CD8-positive, alpha-beta memory T cell (primary cell): ENCODE measurements at regions not wholly inside any gene's neighbourhood (a gene's known extent, or its start where the extent isn't known, plus 50 kb on each side); places are given as distances from the start of the nearest gene placed in this dataset.

Experiments used
- CTCF ChIA-PET: fragments of 350-600 bp; sonication (Branson Sonifier 250); formaldehyde crosslinking; loops from one replicate; lab custom pipeline; 2021; ENCODE audit warnings: antibody characterized with exemption; lab: Charles Lee
- POLR2A ChIA-PET: fragments of 350-600 bp; sonication (Branson Sonifier 250); formaldehyde crosslinking; loops from one replicate; lab custom pipeline; 2021; ENCODE audit warnings: antibody characterized with exemption; lab: Charles Lee
- DNase-seq, 5 donors: peaks; one replicate each; pipeline versions ENCODE4 v3.0.0 to v3.0.0-alpha.2; 2020 to 2022; ENCODE audit warnings: mixed read lengths in 1 of 5
- H3K27ac ChIP-seq: one replicate; pipeline ENCODE4 v1.7.0; 2013; ENCODE audit warnings: low read depth, mild to moderate bottlenecking, low read length, moderate library complexity
- H3K27me3 ChIP-seq: 2 replicates; pipeline ENCODE4 v1.7.0; 2013; ENCODE audit warnings: low read length, mild to moderate bottlenecking; ENCODE audit not compliant: insufficient read depth, poor library complexity, severe bottlenecking
- H3K36me3 ChIP-seq: 2 replicates; pipeline ENCODE4 v1.7.0; 2013; ENCODE audit warnings: mild to moderate bottlenecking, low read length, moderate library complexity; ENCODE audit not compliant: insufficient read depth
- H3K4me1 ChIP-seq: 2 replicates; pipeline ENCODE4 v1.7.0; 2013; ENCODE audit warnings: mild to moderate bottlenecking, low read length, moderate library complexity; ENCODE audit not compliant: insufficient read depth
- H3K4me3 ChIP-seq: 2 replicates; pipeline ENCODE4 v1.7.0; 2013; ENCODE audit warnings: mild to moderate bottlenecking, low read length
- H3K9me3 ChIP-seq: 2 replicates; pipeline ENCODE4 v1.7.0; 2013; ENCODE audit warnings: mild to moderate bottlenecking, low read length
- H3K27ac Mint-ChIP-seq, 8 donors: one replicate each; pipeline ENCODE4 v1.8.0; 2020 to 2021; ENCODE audit warnings: mixed read lengths in 8 of 8, mild to moderate bottlenecking in 6 of 8, inconsistent platforms in 3 of 8, moderate library complexity in 3 of 8
- H3K27me3 Mint-ChIP-seq, 2 donors: one replicate each; pipeline ENCODE4 v1.8.0; 2020 to 2021; ENCODE audit warnings: mixed read lengths in 2 of 2, mild to moderate bottlenecking in 1 of 2, moderate library complexity in 1 of 2
- H3K36me3 Mint-ChIP-seq, 3 donors: one replicate each; pipeline ENCODE4 v1.8.0; 2020 to 2021; ENCODE audit warnings: mixed read lengths in 3 of 3, inconsistent platforms in 1 of 3, mild to moderate bottlenecking in 1 of 3
- H3K4me1 Mint-ChIP-seq, 3 donors: one replicate each; pipeline ENCODE4 v1.8.0; 2020 to 2021; ENCODE audit warnings: mixed read lengths in 3 of 3, inconsistent platforms in 1 of 3, mild to moderate bottlenecking in 1 of 3
- H3K4me3 Mint-ChIP-seq, 7 donors: one replicate each; pipeline ENCODE4 v1.8.0; 2020 to 2021; ENCODE audit warnings: mixed read lengths in 7 of 7, mild to moderate bottlenecking in 6 of 7, moderate library complexity in 4 of 7, inconsistent platforms in 2 of 7
- H3K9me3 Mint-ChIP-seq, 5 donors: one replicate each; pipeline ENCODE4 v1.8.0; 2020 to 2022; ENCODE audit warnings: mixed read lengths in 5 of 5, mild to moderate bottlenecking in 3 of 5, moderate library complexity in 2 of 5, inconsistent platforms in 1 of 5

GRCh38 chr4:133593764-133594163 is 444.7 kb downstream of the PCDH10 start:
- no peaks in the 10 kb centered on the region for H3K27me3 Mint-ChIP-seq
- no peaks in the 10 kb centered on the region for H3K4me1 Mint-ChIP-seq
- Histone ChIP-seq H3K9me3 (no peaks in the 10 kb centered on the region), H3K27me3 (no peaks in the 10 kb centered on the region), H3K4me3 (no peak overlapping the region), H3K4me1 (no peaks in the 10 kb centered on the region), H3K36me3 (no peaks in the 10 kb centered on the region), H3K27ac (no peak overlapping the region)
- H3K36me3 Mint-ChIP-seq: peaks cover 0 to 3% (median 0%) of the 10 kb centered on the region in 3 donors
- H3K27ac Mint-ChIP-seq: no peak overlapping the region
- POLR2A ChIA-PET: no interaction called here
- no peak overlapping the region for H3K4me3 Mint-ChIP-seq
- DNase-seq: no peak
- CTCF ChIA-PET: no interaction called here
- peaks cover 0 to 8% (median 4%) of the 10 kb centered on the region in 5 donors for H3K9me3 Mint-ChIP-seq

GRCh38 chr4:133592591-133592990 is 443.5 kb downstream of the PCDH10 start:
- Mint-ChIP-seq H3K27ac (no peak overlapping the region), H3K4me1 (no peaks in the 10 kb centered on the region), H3K36me3 (no peaks in the 10 kb centered on the region), H3K27me3 (no peaks in the 10 kb centered on the region), H3K9me3 (peaks cover 0 to 8% (median 3%) of the 10 kb centered on the region in 5 donors), H3K4me3 (no peak overlapping the region)
- H3K27me3 ChIP-seq: no peaks in the 10 kb centered on the region
- POLR2A ChIA-PET: no interaction called here
- no peak overlapping the region for H3K27ac ChIP-seq
- no peaks in the 10 kb centered on the region for H3K4me1 ChIP-seq
- H3K4me3 ChIP-seq: no peak overlapping the region
- no peak for DNase-seq
- CTCF ChIA-PET: no interaction called here
- H3K9me3 ChIP-seq: no peaks in the 10 kb centered on the region
- H3K36me3 ChIP-seq: no peaks in the 10 kb centered on the region

GRCh38 chr4:133592106-133592505 is 443.0 kb downstream of the PCDH10 start:
- Mint-ChIP-seq H3K4me1 (no peaks in the 10 kb centered on the region), H3K9me3 (peaks cover 0 to 8% (median 3%) of the 10 kb centered on the region in 5 donors), H3K36me3 (no peaks in the 10 kb centered on the region), H3K27ac (no peak overlapping the region), H3K27me3 (no peaks in the 10 kb centered on the region), H3K4me3 (no peak overlapping the region)
- Histone ChIP-seq H3K27ac (no peak overlapping the region), H3K36me3 (no peaks in the 10 kb centered on the region), H3K27me3 (no peaks in the 10 kb centered on the region), H3K4me3 (no peak overlapping the region), H3K4me1 (no peaks in the 10 kb centered on the region), H3K9me3 (no peaks in the 10 kb centered on the region)
- ChIA-PET POLR2A (no interaction called here), CTCF (no interaction called here)
- no peak for DNase-seq

- no peaks in the 10 kb centered on the region for H3K36me3 Mint-ChIP-seq
Observed at GRCh38 chr4:133588306-133588705, 439.2 kb downstream of the PCDH10 start.

GRCh38 chr4:133585323-133585722 is 436.2 kb downstream of the PCDH10 start:
- H3K27me3 Mint-ChIP-seq: peaks cover 0 to 2% of the 10 kb centered on the region in 2 donors
- no peaks in the 10 kb centered on the region for H3K4me1 Mint-ChIP-seq
- no peaks in the 10 kb centered on the region for H3K27me3 ChIP-seq
- no peaks in the 10 kb centered on the region for H3K4me1 ChIP-seq
- H3K9me3 Mint-ChIP-seq: peaks cover 0 to 8% (median 5%) of the 10 kb centered on the region in 5 donors
- H3K27ac ChIP-seq: no peak overlapping the region
- CTCF ChIA-PET: no interaction called here
- H3K27ac Mint-ChIP-seq: no peak overlapping the region
- no peaks in the 10 kb centered on the region for H3K36me3 ChIP-seq
- POLR2A ChIA-PET: no interaction called here
- no peak for DNase-seq
- H3K4me3 ChIP-seq: no peak overlapping the region
- H3K9me3 ChIP-seq: no peaks in the 10 kb centered on the region
- no peak overlapping the region for H3K4me3 Mint-ChIP-seq
- no peaks in the 10 kb centered on the region for H3K36me3 Mint-ChIP-seq

More at GRCh38 chr4:133588306-133588705, 439.2 kb downstream of the PCDH10 start:
- Histone ChIP-seq H3K36me3 (no peaks in the 10 kb centered on the region), H3K9me3 (no peaks in the 10 kb centered on the region), H3K4me1 (no peaks in the 10 kb centered on the region), H3K4me3 (no peak overlapping the region), H3K27ac (no peak overlapping the region), H3K27me3 (no peaks in the 10 kb centered on the region)
- CTCF ChIA-PET: no interaction called here
- Mint-ChIP-seq H3K4me3 (no peak overlapping the region), H3K4me1 (no peaks in the 10 kb centered on the region), H3K9me3 (peaks cover 3 to 8% (median 5%) of the 10 kb centered on the region in 5 donors), H3K27ac (no peak overlapping the region), H3K27me3 (peaks cover 0 to 2% of the 10 kb centered on the region in 2 donors)
- DNase-seq: no peak
- POLR2A ChIA-PET: no interaction called here

GRCh38 chr4:133584714-133585113 is 435.6 kb downstream of the PCDH10 start:
- ChIA-PET CTCF (no interaction called here), POLR2A (no interaction called here)
- Histone ChIP-seq H3K9me3 (no peaks in the 10 kb centered on the region), H3K27me3 (no peaks in the 10 kb centered on the region), H3K4me3 (no peak overlapping the region), H3K4me1 (no peaks in the 10 kb centered on the region), H3K27ac (no peak overlapping the region), H3K36me3 (no peaks in the 10 kb centered on the region)
- peaks cover 0 to 2% of the 10 kb centered on the region in 2 donors for H3K27me3 Mint-ChIP-seq
- H3K4me1 Mint-ChIP-seq: no peaks in the 10 kb centered on the region
- H3K9me3 Mint-ChIP-seq: peaks cover 2 to 8% (median 5%) of the 10 kb centered on the region in 5 donors
- no peak overlapping the region for H3K4me3 Mint-ChIP-seq
- no peak overlapping the region for H3K27ac Mint-ChIP-seq
- no peak for DNase-seq
- H3K36me3 Mint-ChIP-seq: no peaks in the 10 kb centered on the region

GRCh38 chr4:133581996-133582619 is 433.0 kb downstream of the PCDH10 start:
- POLR2A ChIA-PET: no interaction called here
- Mint-ChIP-seq H3K9me3 (peaks cover 2 to 13% (median 8%) of the 10 kb centered on the region in 5 donors), H3K4me1 (no peaks in the 10 kb centered on the region), H3K27me3 (peaks cover 0 to 2% of the 10 kb centered on the region in 2 donors), H3K4me3 (no peak overlapping the region), H3K27ac (no peak overlapping the region), H3K36me3 (no peaks in the 10 kb centered on the region)
- Histone ChIP-seq H3K9me3 (no peaks in the 10 kb centered on the region), H3K36me3 (no peaks in the 10 kb centered on the region), H3K27ac (no peak overlapping the region), H3K4me3 (no peak overlapping the region), H3K27me3 (no peaks in the 10 kb centered on the region), H3K4me1 (no peaks in the 10 kb centered on the region)
- CTCF ChIA-PET: no interaction called here
- DNase-seq: no peak

- H3K4me1 Mint-ChIP-seq: no peaks in the 10 kb centered on the region
- POLR2A ChIA-PET: no interaction called here
Observed at GRCh38 chr4:133574248-133574647, 425.2 kb downstream of the PCDH10 start.

More at GRCh38 chr4:133574248-133574647, 425.2 kb downstream of the PCDH10 start:
- Histone ChIP-seq H3K4me1 (no peaks in the 10 kb centered on the region), H3K27ac (no peak overlapping the region), H3K27me3 (no peaks in the 10 kb centered on the region), H3K9me3 (no peaks in the 10 kb centered on the region), H3K4me3 (no peak overlapping the region), H3K36me3 (no peaks in the 10 kb centered on the region)
- DNase-seq: no peak
- Mint-ChIP-seq H3K27ac (no peak overlapping the region), H3K36me3 (no peaks in the 10 kb centered on the region), H3K9me3 (peaks cover 0 to 12% (median 5%) of the 10 kb centered on the region in 5 donors), H3K27me3 (no peaks in the 10 kb centered on the region), H3K4me3 (no peak overlapping the region)
- CTCF ChIA-PET: no interaction called here
